ENCODE measurements at regions not wholly inside any gene's neighbourhood (a gene's known extent, or its start where the extent isn't known, plus 50 kb on each side); places are given as distances from the start of the nearest gene placed in this dataset.

GRCh38 chr4:64489628-64490027 is 80.4 kb upstream of the TECRL start:
- TF ChIP-seq, protein P1, sequence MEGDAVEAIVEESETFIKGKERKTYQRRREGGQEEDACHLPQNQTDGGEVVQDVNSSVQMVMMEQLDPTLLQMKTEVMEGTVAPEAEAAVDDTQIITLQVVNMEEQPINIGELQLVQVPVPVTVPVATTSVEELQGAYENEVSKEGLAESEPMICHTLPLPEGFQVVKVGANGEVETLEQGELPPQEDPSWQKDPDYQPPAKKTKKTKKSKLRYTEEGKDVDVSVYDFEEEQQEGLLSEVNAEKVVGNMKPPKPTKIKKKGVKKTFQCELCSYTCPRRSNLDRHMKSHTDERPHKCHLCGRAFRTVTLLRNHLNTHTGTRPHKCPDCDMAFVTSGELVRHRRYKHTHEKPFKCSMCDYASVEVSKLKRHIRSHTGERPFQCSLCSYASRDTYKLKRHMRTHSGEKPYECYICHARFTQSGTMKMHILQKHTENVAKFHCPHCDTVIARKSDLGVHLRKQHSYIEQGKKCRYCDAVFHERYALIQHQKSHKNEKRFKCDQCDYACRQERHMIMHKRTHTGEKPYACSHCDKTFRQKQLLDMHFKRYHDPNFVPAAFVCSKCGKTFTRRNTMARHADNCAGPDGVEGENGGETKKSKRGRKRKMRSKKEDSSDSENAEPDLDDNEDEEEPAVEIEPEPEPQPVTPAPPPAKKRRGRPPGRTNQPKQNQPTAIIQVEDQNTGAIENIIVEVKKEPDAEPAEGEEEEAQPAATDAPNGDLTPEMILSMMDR (IDR thresholded peaks at IDR 0.05) = no peak
- TF ChIP-seq, protein P2, sequence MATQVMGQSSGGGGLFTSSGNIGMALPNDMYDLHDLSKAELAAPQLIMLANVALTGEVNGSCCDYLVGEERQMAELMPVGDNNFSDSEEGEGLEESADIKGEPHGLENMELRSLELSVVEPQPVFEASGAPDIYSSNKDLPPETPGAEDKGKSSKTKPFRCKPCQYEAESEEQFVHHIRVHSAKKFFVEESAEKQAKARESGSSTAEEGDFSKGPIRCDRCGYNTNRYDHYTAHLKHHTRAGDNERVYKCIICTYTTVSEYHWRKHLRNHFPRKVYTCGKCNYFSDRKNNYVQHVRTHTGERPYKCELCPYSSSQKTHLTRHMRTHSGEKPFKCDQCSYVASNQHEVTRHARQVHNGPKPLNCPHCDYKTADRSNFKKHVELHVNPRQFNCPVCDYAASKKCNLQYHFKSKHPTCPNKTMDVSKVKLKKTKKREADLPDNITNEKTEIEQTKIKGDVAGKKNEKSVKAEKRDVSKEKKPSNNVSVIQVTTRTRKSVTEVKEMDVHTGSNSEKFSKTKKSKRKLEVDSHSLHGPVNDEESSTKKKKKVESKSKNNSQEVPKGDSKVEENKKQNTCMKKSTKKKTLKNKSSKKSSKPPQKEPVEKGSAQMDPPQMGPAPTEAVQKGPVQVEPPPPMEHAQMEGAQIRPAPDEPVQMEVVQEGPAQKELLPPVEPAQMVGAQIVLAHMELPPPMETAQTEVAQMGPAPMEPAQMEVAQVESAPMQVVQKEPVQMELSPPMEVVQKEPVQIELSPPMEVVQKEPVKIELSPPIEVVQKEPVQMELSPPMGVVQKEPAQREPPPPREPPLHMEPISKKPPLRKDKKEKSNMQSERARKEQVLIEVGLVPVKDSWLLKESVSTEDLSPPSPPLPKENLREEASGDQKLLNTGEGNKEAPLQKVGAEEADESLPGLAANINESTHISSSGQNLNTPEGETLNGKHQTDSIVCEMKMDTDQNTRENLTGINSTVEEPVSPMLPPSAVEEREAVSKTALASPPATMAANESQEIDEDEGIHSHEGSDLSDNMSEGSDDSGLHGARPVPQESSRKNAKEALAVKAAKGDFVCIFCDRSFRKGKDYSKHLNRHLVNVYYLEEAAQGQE (IDR thresholded peaks at IDR 0.05; ENCODE audit: insufficient read depth in 1 of 2, low read depth in 2 of 2, low read length in 1 of 2) = no peak

All from Panc1 (cell line).